Prostate gland (tissue), 2 donors: ENCODE measurements at regions not wholly inside any gene's neighbourhood (a gene's known extent, or its start where the extent isn't known, plus 50 kb on each side); places are given as distances from the start of the nearest gene placed in this dataset.

Source experiments
- CTCF ChIP-seq, 4 experiments: fragments of 200-600 bp in 2 of 4; fragments of 450-650 bp in 2 of 4; sonication (generic) in 2 of 4; IDR thresholded peaks; 1 replicate in 3 of 4; 2 replicates in 1 of 4; pipeline ENCODE4 v1.5.1; 2016 to 2019; ENCODE audit warnings: antibody characterized with exemption in 4 of 4, mild to moderate bottlenecking in 2 of 4, moderate library complexity in 2 of 4
- POLR2A ChIP-seq: fragments of 450-650 bp; IDR thresholded peaks from one replicate; pipeline ENCODE4 v1.6.1; 2016; ENCODE audit warnings: antibody characterized with exemption, mild to moderate bottlenecking

GRCh38 chr7:86202833-86203232, 440.9 kb upstream of the GRM3 start:
- no peak for TF ChIP-seq CTCF (IDR thresholded peaks at IDR 0.05)
- TF ChIP-seq POLR2A = no peak
